BLaER1 (cell line): ENCODE measurements at regions not wholly inside any gene's neighbourhood (a gene's known extent, or its start where the extent isn't known, plus 50 kb on each side); places are given as distances from the start of the nearest gene placed in this dataset.

Source experiments
- H3K27ac ChIP-seq: shearing (Covaris generic); formaldehyde crosslinking; 2 replicates; pipeline ENCODE4 v1.8.1; 2022
- H3K27me3 ChIP-seq: shearing (Covaris generic); formaldehyde crosslinking; 2 replicates; pipeline ENCODE4 v1.8.1; 2022
- H3K36me3 ChIP-seq: shearing (Covaris generic); formaldehyde crosslinking; 2 replicates; pipeline ENCODE4 v1.8.1; 2022
- H3K4me1 ChIP-seq: shearing (Covaris generic); formaldehyde crosslinking; 2 replicates; pipeline ENCODE4 v1.8.1; 2022
- H3K4me2 ChIP-seq: shearing (Covaris generic); formaldehyde crosslinking; 2 replicates; pipeline ENCODE4 v1.8.1; 2022
- H3K4me3 ChIP-seq: shearing (Covaris generic); formaldehyde crosslinking; 2 replicates; pipeline ENCODE4 v1.8.1; 2022
- H3K9ac ChIP-seq: shearing (Covaris generic); formaldehyde crosslinking; 2 replicates; pipeline ENCODE4 v1.8.1; 2022
- H3K9me3 ChIP-seq: shearing (Covaris generic); formaldehyde crosslinking; 2 replicates; pipeline ENCODE4 v1.8.1; 2022
- H4K20me1 ChIP-seq: shearing (Covaris generic); formaldehyde crosslinking; 2 replicates; pipeline ENCODE4 v1.8.1; 2022
- Cebpa-rat ChIP-seq: shearing (Covaris generic); IDR thresholded peaks from 2 replicates; pipeline ENCODE4 v1.8.1; 2022

GRCh38 chr10:131748191-131748590 lies 152.6 kb upstream of the PPP2R2D start:
- no peaks in the 10 kb centered on the region for H3K9me3 ChIP-seq

DNA sequence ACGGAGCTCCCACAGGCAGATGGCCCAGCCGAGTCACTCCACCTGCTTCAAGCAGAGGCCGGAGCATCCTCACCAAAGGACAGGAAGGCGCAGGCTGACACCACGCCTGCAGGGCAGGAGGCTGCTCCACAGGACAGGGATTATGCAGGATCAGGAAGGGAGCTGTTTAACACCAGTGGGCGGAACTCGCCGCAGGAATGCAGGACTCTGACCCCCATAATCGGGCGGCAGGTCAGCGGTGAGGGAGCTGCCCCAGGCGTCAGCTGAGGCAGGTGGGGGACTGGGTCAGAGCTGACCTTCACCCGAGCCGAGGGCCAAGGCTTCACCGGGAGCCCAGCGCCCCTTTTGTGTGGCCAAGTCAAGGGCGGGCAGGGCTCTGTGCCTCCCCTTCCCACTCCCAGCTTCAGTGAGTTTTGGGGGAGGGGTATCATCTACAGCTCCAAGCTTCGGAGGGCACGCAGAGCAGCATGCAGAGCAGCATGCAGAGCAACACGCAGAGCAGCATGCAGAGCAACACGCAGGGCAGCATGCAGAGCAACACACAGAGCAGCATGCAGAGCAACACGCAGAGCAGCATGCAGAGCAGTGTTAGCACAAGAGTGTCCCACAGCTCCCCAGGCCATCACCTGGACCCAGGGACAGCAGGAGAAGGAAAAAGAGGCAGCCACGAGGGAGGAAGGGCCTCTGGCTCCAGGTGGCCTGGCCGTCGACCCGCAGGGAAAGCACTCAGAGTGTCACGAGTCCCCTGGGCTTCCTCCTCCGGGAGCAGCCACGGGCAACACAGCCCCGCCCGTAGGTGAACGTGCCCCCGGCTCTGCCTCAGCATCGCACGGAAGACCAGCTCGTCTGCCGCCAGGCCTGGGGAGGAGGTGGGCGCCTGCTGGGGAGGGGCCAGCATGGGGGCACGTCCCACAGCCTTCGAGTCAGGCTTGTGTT lies 151.7 kb upstream of the PPP2R2D start:
- H3K36me3 ChIP-seq, result no peaks in the 10 kb centered on the region
- no peaks in the 10 kb centered on the region for H4K20me1 ChIP-seq
- H3K9me3 ChIP-seq, result no peaks in the 10 kb centered on the region
- no peak for TF ChIP-seq Cebpa-rat
- peak overlapping the region; percentile 95 for H3K4me2 ChIP-seq
- no peak overlapping the region for H3K4me3 ChIP-seq
- H3K27ac ChIP-seq, result peak overlapping the region; percentile 18; the same call in 1 of the 2 replicates
- H3K4me1 ChIP-seq, result peaks cover 86% of the 10 kb centered on the region
- peaks cover 20% of the 10 kb centered on the region; the same call in 1 of the 2 replicates for H3K27me3 ChIP-seq
- H3K9ac ChIP-seq, result 0 out of 2 replicates have a peak overlapping the region, but pooled peaks have one; percentile 15

More at GRCh38 chr10:131748191-131748590, 152.6 kb upstream of the PPP2R2D start:
- Histone ChIP-seq H3K4me2 (peak overlapping the region; percentile 95), H3K27me3 (peaks cover 21% of the 10 kb centered on the region; the same call in 1 of the 2 replicates), H3K36me3 (no peaks in the 10 kb centered on the region), H4K20me1 (no peaks in the 10 kb centered on the region), H3K27ac (no peak overlapping the region), H3K9ac (no peak overlapping the region), H3K4me3 (no peak overlapping the region), H3K4me1 (peaks cover 93% of the 10 kb centered on the region)
- TF ChIP-seq Cebpa-rat, result no peak

DNA sequence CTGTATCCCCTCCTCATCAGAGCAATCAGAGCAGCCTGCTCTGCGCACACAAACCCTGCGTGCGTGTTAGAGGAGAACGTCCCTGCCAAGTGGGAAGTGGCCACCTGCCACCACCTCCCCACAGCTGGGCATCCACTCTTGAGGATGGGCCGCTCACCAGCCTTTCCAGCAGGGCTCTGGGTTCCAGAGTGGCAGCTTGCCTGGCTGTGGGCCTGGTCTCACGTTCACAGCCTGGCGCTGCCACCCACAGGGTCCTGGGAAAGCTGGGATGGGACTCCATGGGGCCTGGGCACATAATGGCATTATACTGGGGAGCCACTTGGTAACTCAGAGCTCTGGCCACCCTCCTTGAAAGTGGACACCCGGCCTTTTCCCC lies 151.1 kb upstream of the PPP2R2D start:
- H3K9ac ChIP-seq, result 0 out of 2 replicates have a peak overlapping the region, but pooled peaks have one; percentile 15
- TF ChIP-seq Cebpa-rat, result no peak
- H3K27me3 ChIP-seq, result peaks cover 14% of the 10 kb centered on the region; the same call in 1 of the 2 replicates
- H3K27ac ChIP-seq, result peak overlapping the region; percentile 18; the same call in 1 of the 2 replicates
- peak overlapping the region; percentile 95 for H3K4me2 ChIP-seq
- peaks cover 79% of the 10 kb centered on the region for H3K4me1 ChIP-seq
- no peaks in the 10 kb centered on the region for H3K9me3 ChIP-seq
- H3K4me3 ChIP-seq, result no peak overlapping the region
- no peaks in the 10 kb centered on the region for H4K20me1 ChIP-seq
- no peaks in the 10 kb centered on the region for H3K36me3 ChIP-seq

DNA sequence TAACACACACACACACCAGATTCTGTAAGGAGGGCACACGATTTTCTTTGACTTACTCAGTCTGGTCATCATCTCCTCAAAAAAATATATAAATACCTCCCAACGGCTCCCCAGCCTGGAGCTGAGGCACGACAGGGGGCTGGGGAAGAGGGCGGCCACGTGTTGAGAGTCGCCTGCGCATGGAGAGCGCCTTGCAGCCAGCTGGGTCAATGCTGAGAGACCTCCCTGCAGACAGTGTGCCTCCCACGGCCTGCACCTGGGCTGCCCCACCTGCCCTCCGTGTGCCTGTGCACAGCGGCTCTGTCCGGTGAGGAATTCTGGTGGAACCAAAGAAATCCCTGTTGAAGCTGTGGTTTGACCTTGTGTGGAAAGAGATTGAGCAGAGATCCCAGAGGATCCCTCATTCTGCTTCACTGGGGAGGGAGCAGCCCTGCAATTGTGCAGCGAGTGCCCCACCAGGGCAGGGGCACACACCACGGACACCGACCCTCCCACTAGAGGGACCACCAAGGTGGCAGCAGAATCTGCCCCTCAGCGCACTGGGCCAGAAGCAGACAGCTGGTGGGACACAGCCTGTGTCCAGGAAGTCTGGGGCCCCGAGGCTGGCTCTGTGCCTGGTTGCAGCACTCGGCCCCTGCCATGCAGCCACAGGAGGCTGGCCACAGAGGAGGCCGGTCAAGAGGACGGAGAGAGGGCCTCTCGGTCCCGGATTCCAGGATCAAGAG lies 150.5 kb upstream of the PPP2R2D start:
- H3K4me2 ChIP-seq, result peak overlapping the region; percentile 95
- TF ChIP-seq Cebpa-rat, result no peak
- H4K20me1 ChIP-seq, result no peaks in the 10 kb centered on the region
- no peaks in the 10 kb centered on the region for H3K9me3 ChIP-seq
- H3K4me1 ChIP-seq, result peaks cover 78% of the 10 kb centered on the region
- peaks cover 8% of the 10 kb centered on the region; the same call in 1 of the 2 replicates for H3K27me3 ChIP-seq
- no peak overlapping the region for H3K4me3 ChIP-seq
- H3K27ac ChIP-seq, result peak overlapping the region; percentile 18; the same call in 1 of the 2 replicates
- H3K36me3 ChIP-seq, result no peaks in the 10 kb centered on the region
- H3K9ac ChIP-seq, result peak overlapping the region; percentile 15; the same call in 1 of the 2 replicates

DNA sequence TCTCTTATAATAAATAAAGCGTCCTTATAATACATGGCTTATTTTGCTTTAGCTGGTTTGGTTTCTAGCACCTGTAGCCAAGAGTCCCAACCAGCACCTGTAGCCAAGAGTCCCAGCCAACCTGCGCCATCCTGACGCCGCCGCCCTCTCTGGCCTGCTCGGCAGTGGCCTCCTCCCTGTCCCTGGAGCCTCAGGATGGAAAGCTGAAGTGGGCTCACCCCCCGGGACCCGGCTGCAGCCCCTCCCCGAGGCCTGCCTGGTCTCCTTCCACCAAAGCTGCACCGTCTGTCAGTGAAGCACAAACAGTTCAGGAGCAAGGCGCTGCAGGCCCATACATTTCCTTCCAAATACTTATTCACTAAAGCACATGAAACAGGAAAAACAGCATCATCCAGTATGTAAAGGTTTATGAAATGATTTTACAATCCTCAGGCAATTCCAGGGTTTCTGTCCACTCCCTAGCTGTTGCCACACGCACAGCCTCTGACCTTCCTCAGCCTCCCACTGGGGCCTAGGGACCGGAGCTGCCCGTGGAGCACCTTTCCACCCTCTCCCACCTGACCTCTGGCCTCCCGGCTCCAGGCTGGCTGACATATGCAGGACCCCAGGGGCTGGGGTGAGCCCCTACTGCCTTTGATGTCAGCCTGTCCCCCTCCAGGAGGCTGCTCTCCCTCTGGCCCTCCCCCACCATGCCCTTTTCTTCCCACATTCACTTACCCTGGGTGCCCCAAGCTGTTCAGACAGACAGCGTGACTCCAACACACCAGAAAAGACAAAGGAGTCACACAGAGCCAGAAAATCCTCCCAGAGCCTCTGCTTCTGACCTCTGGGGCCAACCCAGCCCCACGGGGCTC lies 149.6 kb upstream of the PPP2R2D start:
- peak overlapping the region; percentile 70 for H3K27ac ChIP-seq
- no peak overlapping the region for H3K4me3 ChIP-seq
- peaks cover 78% of the 10 kb centered on the region for H3K4me1 ChIP-seq
- no peaks in the 10 kb centered on the region for H3K36me3 ChIP-seq
- no peaks in the 10 kb centered on the region for H4K20me1 ChIP-seq
- H3K4me2 ChIP-seq, result peak overlapping the region; percentile 95
- no peaks in the 10 kb centered on the region for H3K27me3 ChIP-seq
- no peaks in the 10 kb centered on the region for H3K9me3 ChIP-seq
- peak overlapping the region; percentile 56 for H3K9ac ChIP-seq
- no peak for TF ChIP-seq Cebpa-rat

DNA sequence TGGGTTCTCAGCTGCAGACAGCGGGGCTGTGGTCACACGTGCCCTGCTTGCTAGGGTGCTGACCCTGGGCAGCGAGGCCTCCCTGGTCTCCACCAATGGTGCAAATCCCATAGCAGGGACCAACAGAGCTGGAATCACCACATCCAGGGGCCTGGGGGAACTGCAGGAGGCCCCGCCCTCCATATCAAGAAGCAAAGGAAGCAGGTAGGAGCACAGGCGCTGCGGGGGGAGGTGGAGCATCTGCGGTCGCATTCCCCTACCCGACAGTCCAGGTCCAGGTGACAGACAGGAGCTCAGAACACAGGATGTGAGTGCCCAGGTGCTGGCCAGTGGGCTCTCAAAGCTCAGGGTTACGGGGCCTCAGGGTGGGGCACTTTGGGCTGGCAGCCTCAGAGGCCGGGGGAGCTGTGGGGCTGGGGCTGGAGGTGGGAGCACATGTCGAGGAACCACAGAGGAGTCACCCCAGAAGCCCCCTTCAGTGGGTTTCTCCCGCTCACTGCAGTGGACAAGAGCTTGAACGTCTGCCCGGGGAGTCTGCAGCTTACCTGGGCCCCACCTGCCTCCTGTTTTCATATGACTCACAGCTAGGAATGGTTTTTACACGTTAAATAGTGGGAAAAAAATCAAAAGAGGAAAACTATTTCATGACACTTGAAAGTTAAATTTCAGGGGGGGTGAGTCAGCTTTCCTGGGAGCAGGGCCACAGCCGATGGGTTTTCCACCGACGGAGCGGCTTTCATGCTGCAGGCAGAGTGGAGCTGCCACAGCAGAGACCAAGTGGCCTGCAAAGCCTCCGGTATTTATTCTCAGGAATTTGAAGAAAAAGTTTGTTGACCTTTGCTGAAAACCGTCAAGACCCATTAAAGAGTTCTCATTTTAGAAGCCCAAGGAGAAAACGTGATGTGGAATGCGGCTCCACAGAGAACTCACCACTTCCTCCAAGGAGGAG lies 148.7 kb upstream of the PPP2R2D start:
- H3K9me3 ChIP-seq, result no peaks in the 10 kb centered on the region
- peaks cover 78% of the 10 kb centered on the region for H3K4me1 ChIP-seq
- 0 out of 2 replicates have a peak overlapping the region, but pooled peaks have one; percentile 56 for H3K9ac ChIP-seq
- no peak for TF ChIP-seq Cebpa-rat
- peak overlapping the region; percentile 70 for H3K27ac ChIP-seq
- H4K20me1 ChIP-seq, result no peaks in the 10 kb centered on the region
- H3K4me2 ChIP-seq, result peak overlapping the region; percentile 95
- no peaks in the 10 kb centered on the region for H3K27me3 ChIP-seq
- no peak overlapping the region for H3K4me3 ChIP-seq
- no peaks in the 10 kb centered on the region for H3K36me3 ChIP-seq

GRCh38 chr10:131753336-131753735 lies 147.5 kb upstream of the PPP2R2D start:
- Histone ChIP-seq H4K20me1 (no peaks in the 10 kb centered on the region), H3K36me3 (no peaks in the 10 kb centered on the region), H3K9me3 (no peaks in the 10 kb centered on the region), H3K9ac (no peak overlapping the region), H3K27me3 (no peaks in the 10 kb centered on the region), H3K4me2 (no peak overlapping the region), H3K4me1 (peaks cover 78% of the 10 kb centered on the region), H3K27ac (no peak overlapping the region), H3K4me3 (no peak overlapping the region)
- no peak for TF ChIP-seq Cebpa-rat

DNA sequence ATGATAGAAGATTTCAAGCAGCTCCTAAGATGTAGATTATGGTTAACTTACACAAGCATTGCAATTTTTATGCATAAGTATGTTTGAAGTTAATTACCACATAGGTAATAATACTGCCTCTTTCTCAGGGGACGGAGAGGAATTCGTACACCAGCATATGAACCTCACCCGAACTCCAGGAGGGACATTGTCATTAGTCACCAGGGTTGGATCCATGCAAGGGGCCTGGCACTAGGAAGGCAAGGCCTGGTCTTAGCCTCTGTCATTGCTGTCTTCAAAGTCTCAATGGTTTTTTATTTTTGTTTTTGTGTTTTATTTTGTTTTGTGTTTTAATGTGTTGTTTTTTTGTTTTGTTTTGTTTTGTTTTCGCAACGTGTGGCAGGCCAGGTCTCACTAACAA lies 145.6 kb upstream of the PPP2R2D start:
- peak overlapping the region; percentile 60 for H3K4me2 ChIP-seq

More for the DNA sequence above, 145.6 kb upstream of the PPP2R2D start:
- TF ChIP-seq Cebpa-rat, result no peak
- Histone ChIP-seq H3K9me3 (no peaks in the 10 kb centered on the region), H4K20me1 (no peaks in the 10 kb centered on the region), H3K9ac (no peak overlapping the region), H3K27me3 (no peaks in the 10 kb centered on the region), H3K27ac (no peak overlapping the region), H3K4me3 (no peak overlapping the region), H3K4me1 (peaks cover 78% of the 10 kb centered on the region), H3K36me3 (no peaks in the 10 kb centered on the region)
